GM12875 (cell line): ENCODE measurements at regions not wholly inside any gene's neighbourhood (a gene's known extent, or its start where the extent isn't known, plus 50 kb on each side); places are given as distances from the start of the nearest gene placed in this dataset.

Source experiments
- H3K4me3 ChIP-seq: one replicate; pipeline ENCODE4 v1.5.1; 2011; ENCODE audit warnings: low read depth, low read length, control low read depth
- TF ChIP-seq, protein P1 (sequence below): IDR thresholded peaks from 2 replicates; pipeline ENCODE4 v1.5.1; 2011; ENCODE audit warnings: low read depth, mild to moderate bottlenecking, control low read depth, inconsistent platforms, low read length, moderate library complexity, borderline replicate concordance; ENCODE audit not compliant: insufficient read depth

DNA sequence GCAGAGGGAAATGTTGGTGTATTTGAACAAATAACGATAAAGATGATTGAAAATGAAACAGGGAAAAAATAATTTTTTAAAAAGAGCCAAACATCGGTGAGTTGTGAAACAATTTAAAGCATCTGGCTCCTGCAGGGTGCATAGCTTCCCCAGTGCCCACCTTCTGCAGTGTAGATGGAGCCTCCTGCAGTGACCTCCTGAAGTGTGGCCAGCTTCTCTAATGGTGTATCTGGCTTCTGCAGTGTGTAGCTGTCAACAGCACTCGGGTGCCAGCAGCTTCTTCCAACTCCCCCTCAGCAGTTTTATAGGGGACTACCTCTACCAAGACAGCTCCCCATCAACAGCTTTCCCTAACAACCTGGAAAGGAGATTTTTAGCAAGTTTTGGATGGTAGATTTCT, 279.4 kb upstream of the SEMA6A start:
- TF ChIP-seq, protein P1, sequence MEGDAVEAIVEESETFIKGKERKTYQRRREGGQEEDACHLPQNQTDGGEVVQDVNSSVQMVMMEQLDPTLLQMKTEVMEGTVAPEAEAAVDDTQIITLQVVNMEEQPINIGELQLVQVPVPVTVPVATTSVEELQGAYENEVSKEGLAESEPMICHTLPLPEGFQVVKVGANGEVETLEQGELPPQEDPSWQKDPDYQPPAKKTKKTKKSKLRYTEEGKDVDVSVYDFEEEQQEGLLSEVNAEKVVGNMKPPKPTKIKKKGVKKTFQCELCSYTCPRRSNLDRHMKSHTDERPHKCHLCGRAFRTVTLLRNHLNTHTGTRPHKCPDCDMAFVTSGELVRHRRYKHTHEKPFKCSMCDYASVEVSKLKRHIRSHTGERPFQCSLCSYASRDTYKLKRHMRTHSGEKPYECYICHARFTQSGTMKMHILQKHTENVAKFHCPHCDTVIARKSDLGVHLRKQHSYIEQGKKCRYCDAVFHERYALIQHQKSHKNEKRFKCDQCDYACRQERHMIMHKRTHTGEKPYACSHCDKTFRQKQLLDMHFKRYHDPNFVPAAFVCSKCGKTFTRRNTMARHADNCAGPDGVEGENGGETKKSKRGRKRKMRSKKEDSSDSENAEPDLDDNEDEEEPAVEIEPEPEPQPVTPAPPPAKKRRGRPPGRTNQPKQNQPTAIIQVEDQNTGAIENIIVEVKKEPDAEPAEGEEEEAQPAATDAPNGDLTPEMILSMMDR: no peak
- no peak overlapping the region for H3K4me3 ChIP-seq

- TF ChIP-seq, protein P1: no peak
- no peak overlapping the region for H3K4me3 ChIP-seq
Observed at GRCh38 chr5:116848954-116849581, 274.4 kb upstream of the SEMA6A start.

DNA sequence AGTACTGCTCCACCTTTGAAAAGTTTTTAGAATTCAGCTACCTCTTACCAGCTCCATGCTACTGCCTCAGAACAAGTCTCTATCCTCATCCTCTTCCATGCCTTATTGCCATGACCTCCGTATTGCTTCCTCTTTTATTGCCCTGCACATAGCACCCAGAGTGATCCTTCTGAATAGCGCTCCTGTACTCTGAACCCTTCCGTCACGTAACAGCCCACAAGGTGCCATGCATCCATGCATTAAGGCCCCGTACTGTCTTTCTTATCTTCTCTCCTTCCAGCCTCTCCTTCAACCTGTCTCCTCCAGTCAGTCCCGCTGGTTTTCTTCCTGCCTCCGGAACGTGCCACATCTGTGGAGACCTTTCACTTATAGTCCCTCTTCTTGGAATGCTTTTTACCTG, 273.3 kb upstream of the SEMA6A start:
- H3K4me3 ChIP-seq: no peak overlapping the region
- TF ChIP-seq, protein P1: no peak

DNA sequence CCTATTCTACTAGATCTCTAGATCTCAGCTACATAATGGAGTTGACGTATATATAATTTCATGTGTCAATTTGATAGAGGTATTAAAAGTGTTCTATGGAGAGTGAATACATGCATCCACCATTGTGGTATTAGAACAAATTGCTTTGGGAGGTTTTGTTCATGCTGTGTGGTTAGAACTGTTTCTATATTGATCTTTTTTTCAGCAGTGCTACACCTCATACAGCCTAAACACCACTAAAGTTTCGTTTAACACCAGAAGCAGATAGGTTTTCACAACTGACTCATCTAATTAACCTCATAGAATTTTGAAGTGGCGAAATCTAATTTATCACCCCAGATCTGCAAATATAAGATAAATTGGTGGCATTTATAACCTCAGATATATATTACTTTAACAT, 269.4 kb upstream of the SEMA6A start:
- TF ChIP-seq, protein P1: no peak
- H3K4me3 ChIP-seq: no peak overlapping the region

DNA sequence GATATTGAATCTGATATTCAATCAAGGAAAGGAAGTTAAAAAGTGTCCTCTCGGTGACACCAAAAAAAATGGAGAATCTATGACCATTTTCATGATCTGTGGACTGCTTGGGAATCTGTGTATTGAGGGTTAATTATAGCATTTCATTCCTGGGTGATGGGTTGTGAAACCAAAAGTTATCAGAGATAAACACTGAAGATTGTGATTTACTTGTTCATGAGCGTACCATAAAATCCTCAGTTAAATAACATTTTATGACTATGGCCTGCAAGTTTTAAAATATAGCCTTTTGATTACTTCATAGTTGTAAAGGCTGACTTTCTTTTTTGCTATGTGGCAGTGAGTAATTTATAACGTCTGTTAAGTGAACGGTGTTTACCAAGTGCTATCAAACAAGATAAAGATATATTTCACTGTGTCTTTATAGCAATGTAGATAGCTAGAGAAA, 267.9 kb upstream of the SEMA6A start:
- TF ChIP-seq, protein P1: no peak
- H3K4me3 ChIP-seq: no peak overlapping the region

DNA sequence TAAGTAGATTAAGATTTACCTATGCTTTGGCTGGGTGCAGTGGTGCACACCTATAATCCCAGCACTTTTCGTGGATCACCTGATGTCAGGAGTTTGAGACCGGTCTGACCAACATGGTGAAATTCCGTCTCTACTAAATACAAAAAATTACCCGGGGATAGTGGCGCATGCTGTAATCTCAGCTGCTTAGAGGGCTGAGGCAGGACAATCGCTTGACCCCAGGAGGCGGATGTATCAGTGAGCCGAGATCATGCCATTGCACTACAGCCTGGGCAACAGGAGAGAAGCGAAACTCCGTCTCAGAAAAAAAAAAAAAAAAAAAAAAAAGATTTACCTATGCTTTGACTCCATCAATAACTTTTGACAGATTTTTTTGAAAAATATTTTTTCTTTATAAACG, 267.1 kb upstream of the SEMA6A start:
- no peak overlapping the region for H3K4me3 ChIP-seq
- TF ChIP-seq, protein P1: no peak

DNA sequence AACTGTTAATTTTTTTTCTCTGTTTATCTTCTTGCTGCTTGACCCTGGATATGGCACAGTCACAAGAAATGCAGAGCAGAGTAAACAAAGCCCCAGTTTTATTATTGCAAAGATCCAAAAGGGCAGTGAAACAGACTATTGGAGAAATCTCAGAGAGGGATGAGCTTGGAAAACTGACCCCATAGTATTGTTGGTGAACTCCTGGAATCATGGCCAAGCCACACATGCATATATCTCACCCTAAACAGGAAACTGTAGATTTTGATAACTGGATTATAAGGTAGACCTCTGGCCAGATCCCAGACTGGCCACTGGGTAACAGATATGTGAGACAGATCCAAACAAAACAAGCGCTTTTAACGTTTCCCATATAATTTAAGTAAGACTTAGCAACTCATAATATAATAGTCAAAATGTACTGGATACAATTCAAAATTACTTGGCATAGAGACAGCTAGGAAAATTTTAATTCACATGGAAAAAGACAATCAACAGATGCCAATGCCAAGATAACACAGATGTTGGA, 263.5 kb upstream of the SEMA6A start:
- TF ChIP-seq, protein P1: no peak
- H3K4me3 ChIP-seq: no peak overlapping the region
